Ovary (tissue), 3 donors: ENCODE measurements at regions not wholly inside any gene's neighbourhood (a gene's known extent, or its start where the extent isn't known, plus 50 kb on each side); places are given as distances from the start of the nearest gene placed in this dataset.

ENCODE experiments used
- CTCF ChIP-seq, 3 donors: fragments of 450-650 bp in 2 of 3; fragments of 200-600 bp in 1 of 3; IDR thresholded peaks; one replicate each; pipeline versions ENCODE4 v1.5.1 to v1.8.0; 2016 to 2022; ENCODE audit warnings: antibody characterized with exemption in 3 of 3, mild to moderate bottlenecking in 1 of 3
- EP300 ChIP-seq: sonication (generic); formaldehyde crosslinking; IDR thresholded peaks from one replicate; pipeline ENCODE4 v1.6.1; 2017; ENCODE audit warnings: antibody characterized with exemption
- POLR2A ChIP-seq: fragments of 450-650 bp; IDR thresholded peaks from one replicate; pipeline ENCODE4 v1.6.1; 2017; ENCODE audit warnings: antibody characterized with exemption, mild to moderate bottlenecking, moderate library complexity
- donor health status: DM: no; HTN: no; CAD: no.

- TF ChIP-seq CTCF (IDR thresholded peaks at IDR 0.05) (no peak), POLR2A (no peak), EP300 (no peak)
These were observed 369.4 kb upstream of the NDST3 start for GRCh38 chr4:117664706-117665444.
